ENCODE measurements at regions not wholly inside any gene's neighbourhood (a gene's known extent, or its start where the extent isn't known, plus 50 kb on each side); places are given as distances from the start of the nearest gene placed in this dataset.

- H3K4me1 Mint-ChIP-seq, result no peaks in the 10 kb centered on the region
- H3K36me3 ChIP-seq (ENCODE audit: insufficient read depth), result no peaks in the 10 kb centered on the region
- H3K27me3 Mint-ChIP-seq (ENCODE audit: insufficient read depth, low read depth, poor library complexity), result no peaks in the 10 kb centered on the region
- no peak overlapping the region for H3K27ac Mint-ChIP-seq
- peaks cover 93% of the 10 kb centered on the region for H3K9me3 Mint-ChIP-seq
- H3K36me3 Mint-ChIP-seq (ENCODE audit: low read depth), result peaks cover 45% of the 10 kb centered on the region
- H3K79me2 ChIP-seq (replicated peaks; ENCODE audit: insufficient read depth), result no peaks in the 10 kb centered on the region
- H3F3A ChIP-seq (replicated peaks; ENCODE audit: low read depth), result no peaks in the 10 kb centered on the region
- no peaks in the 10 kb centered on the region for H3K27me3 ChIP-seq (ENCODE audit: insufficient read depth)
- H3K27ac ChIP-seq (ENCODE audit: low read depth), result no peak overlapping the region
- no peaks in the 10 kb centered on the region for H3K4me1 ChIP-seq (ENCODE audit: insufficient read depth)
- no peak overlapping the region for H3K4me3 Mint-ChIP-seq
- no peak overlapping the region for H3K4me2 ChIP-seq
- no peaks in the 10 kb centered on the region for H3K9me2 ChIP-seq (ENCODE audit: insufficient read depth)
- ATAC-seq, result no peak
- H2AFZ ChIP-seq, result no peak overlapping the region
- DNase-seq (ENCODE audit: low spot score), result no peak
- TF ChIP-seq, protein P1, sequence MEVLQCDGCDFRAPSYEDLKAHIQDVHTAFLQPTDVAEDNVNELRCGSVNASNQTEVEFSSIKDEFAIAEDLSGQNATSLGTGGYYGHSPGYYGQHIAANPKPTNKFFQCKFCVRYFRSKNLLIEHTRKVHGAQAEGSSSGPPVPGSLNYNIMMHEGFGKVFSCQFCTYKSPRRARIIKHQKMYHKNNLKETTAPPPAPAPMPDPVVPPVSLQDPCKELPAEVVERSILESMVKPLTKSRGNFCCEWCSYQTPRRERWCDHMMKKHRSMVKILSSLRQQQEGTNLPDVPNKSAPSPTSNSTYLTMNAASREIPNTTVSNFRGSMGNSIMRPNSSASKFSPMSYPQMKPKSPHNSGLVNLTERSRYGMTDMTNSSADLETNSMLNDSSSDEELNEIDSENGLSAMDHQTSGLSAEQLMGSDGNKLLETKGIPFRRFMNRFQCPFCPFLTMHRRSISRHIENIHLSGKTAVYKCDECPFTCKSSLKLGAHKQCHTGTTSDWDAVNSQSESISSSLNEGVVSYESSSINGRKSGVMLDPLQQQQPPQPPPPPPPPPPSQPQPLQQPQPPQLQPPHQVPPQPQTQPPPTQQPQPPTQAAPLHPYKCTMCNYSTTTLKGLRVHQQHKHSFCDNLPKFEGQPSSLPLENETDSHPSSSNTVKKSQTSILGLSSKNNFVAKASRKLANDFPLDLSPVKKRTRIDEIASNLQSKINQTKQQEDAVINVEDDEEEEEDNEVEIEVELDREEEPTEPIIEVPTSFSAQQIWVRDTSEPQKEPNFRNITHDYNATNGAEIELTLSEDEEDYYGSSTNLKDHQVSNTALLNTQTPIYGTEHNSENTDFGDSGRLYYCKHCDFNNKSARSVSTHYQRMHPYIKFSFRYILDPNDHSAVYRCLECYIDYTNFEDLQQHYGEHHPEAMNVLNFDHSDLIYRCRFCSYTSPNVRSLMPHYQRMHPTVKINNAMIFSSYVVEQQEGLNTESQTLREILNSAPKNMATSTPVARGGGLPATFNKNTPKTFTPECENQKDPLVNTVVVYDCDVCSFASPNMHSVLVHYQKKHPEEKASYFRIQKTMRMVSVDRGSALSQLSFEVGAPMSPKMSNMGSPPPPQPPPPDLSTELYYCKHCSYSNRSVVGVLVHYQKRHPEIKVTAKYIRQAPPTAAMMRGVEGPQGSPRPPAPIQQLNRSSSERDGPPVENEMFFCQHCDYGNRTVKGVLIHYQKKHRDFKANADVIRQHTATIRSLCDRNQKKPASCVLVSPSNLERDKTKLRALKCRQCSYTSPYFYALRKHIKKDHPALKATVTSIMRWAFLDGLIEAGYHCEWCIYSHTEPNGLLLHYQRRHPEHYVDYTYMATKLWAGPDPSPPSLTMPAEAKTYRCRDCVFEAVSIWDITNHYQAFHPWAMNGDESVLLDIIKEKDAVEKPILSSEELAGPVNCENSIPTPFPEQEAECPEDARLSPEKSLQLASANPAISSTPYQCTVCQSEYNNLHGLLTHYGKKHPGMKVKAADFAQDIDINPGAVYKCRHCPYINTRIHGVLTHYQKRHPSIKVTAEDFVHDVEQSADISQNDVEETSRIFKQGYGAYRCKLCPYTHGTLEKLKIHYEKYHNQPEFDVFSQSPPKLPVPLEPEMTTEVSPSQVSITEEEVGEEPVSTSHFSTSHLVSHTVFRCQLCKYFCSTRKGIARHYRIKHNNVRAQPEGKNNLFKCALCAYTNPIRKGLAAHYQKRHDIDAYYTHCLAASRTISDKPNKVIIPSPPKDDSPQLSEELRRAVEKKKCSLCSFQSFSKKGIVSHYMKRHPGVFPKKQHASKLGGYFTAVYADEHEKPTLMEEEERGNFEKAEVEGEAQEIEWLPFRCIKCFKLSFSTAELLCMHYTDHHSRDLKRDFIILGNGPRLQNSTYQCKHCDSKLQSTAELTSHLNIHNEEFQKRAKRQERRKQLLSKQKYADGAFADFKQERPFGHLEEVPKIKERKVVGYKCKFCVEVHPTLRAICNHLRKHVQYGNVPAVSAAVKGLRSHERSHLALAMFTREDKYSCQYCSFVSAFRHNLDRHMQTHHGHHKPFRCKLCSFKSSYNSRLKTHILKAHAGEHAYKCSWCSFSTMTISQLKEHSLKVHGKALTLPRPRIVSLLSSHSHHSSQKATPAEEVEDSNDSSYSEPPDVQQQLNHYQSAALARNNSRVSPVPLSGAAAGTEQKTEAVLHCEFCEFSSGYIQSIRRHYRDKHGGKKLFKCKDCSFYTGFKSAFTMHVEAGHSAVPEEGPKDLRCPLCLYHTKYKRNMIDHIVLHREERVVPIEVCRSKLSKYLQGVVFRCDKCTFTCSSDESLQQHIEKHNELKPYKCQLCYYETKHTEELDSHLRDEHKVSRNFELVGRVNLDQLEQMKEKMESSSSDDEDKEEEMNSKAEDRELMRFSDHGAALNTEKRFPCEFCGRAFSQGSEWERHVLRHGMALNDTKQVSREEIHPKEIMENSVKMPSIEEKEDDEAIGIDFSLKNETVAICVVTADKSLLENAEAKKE (CRISPR knock-in tag; IDR thresholded peaks at IDR 0.05), result no peak
- TF ChIP-seq STAT1 (IDR thresholded peaks at IDR 0.05; ENCODE audit: unreplicated experiment) (no peak), CREB1 (CRISPR knock-in tag; IDR thresholded peaks at IDR 0.05; ENCODE audit: low read depth) (no peak), ZNF114 (CRISPR knock-in tag; IDR thresholded peaks at IDR 0.05) (no peak), POLR2AphosphoS5 (IDR thresholded peaks at IDR 0.05; ENCODE audit: low read depth) (no peak), EZH2phosphoT487 (IDR thresholded peaks at IDR 0.05; ENCODE audit: unreplicated experiment) (no peak), NANOG (IDR thresholded peaks at IDR 0.05; ENCODE audit: borderline replicate concordance) (no peak), ZNF331 (CRISPR knock-in tag; IDR thresholded peaks at IDR 0.05; ENCODE audit: low read depth) (no peak), EZH2 (IDR thresholded peaks at IDR 0.05; ENCODE audit: low read depth, unreplicated experiment) (no peak), ETS1 (IDR thresholded peaks at IDR 0.05) (no peak), JUNB (IDR thresholded peaks at IDR 0.05; ENCODE audit: unreplicated experiment) (no peak)
- TF ChIP-seq, protein P2, sequence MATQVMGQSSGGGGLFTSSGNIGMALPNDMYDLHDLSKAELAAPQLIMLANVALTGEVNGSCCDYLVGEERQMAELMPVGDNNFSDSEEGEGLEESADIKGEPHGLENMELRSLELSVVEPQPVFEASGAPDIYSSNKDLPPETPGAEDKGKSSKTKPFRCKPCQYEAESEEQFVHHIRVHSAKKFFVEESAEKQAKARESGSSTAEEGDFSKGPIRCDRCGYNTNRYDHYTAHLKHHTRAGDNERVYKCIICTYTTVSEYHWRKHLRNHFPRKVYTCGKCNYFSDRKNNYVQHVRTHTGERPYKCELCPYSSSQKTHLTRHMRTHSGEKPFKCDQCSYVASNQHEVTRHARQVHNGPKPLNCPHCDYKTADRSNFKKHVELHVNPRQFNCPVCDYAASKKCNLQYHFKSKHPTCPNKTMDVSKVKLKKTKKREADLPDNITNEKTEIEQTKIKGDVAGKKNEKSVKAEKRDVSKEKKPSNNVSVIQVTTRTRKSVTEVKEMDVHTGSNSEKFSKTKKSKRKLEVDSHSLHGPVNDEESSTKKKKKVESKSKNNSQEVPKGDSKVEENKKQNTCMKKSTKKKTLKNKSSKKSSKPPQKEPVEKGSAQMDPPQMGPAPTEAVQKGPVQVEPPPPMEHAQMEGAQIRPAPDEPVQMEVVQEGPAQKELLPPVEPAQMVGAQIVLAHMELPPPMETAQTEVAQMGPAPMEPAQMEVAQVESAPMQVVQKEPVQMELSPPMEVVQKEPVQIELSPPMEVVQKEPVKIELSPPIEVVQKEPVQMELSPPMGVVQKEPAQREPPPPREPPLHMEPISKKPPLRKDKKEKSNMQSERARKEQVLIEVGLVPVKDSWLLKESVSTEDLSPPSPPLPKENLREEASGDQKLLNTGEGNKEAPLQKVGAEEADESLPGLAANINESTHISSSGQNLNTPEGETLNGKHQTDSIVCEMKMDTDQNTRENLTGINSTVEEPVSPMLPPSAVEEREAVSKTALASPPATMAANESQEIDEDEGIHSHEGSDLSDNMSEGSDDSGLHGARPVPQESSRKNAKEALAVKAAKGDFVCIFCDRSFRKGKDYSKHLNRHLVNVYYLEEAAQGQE (IDR thresholded peaks at IDR 0.05; ENCODE audit: unreplicated experiment), result no peak
- TF ChIP-seq, protein P3, sequence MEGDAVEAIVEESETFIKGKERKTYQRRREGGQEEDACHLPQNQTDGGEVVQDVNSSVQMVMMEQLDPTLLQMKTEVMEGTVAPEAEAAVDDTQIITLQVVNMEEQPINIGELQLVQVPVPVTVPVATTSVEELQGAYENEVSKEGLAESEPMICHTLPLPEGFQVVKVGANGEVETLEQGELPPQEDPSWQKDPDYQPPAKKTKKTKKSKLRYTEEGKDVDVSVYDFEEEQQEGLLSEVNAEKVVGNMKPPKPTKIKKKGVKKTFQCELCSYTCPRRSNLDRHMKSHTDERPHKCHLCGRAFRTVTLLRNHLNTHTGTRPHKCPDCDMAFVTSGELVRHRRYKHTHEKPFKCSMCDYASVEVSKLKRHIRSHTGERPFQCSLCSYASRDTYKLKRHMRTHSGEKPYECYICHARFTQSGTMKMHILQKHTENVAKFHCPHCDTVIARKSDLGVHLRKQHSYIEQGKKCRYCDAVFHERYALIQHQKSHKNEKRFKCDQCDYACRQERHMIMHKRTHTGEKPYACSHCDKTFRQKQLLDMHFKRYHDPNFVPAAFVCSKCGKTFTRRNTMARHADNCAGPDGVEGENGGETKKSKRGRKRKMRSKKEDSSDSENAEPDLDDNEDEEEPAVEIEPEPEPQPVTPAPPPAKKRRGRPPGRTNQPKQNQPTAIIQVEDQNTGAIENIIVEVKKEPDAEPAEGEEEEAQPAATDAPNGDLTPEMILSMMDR (conservative IDR thresholded peaks at IDR 0.05; ENCODE audit: low read depth in 2 of 2), result no peak
- no peaks in the 10 kb centered on the region for H4K20me1 ChIP-seq (replicated peaks; ENCODE audit: insufficient read depth)
- no peak overlapping the region for H3K4me3 ChIP-seq
Observed at GRCh38 chr7:68125168-68125567, 1128.5 kb downstream of the TYW1 start.
